Ishikawa (cell line): ENCODE measurements at regions not wholly inside any gene's neighbourhood (a gene's known extent, or its start where the extent isn't known, plus 50 kb on each side); places are given as distances from the start of the nearest gene placed in this dataset.

Source experiments
- CEBPB ChIP-seq: IDR thresholded peaks from 2 replicates; pipeline ENCODE4 v1.6.1; 2012
- EP300 ChIP-seq: IDR thresholded peaks from 2 replicates; pipeline ENCODE4 v1.6.1; 2012; ENCODE audit warnings: borderline replicate concordance
- USF1 ChIP-seq: IDR thresholded peaks from 2 replicates; pipeline ENCODE4 v1.6.1; 2012

- TF ChIP-seq USF1 (no peak), CEBPB (no peak), EP300 (no peak)
Measured at GRCh38 chr3:197430502-197430901, 125.3 kb downstream of the BDH1 start.
